K562 (cell line): ENCODE measurements at regions not wholly inside any gene's neighbourhood (a gene's known extent, or its start where the extent isn't known, plus 50 kb on each side); places are given as distances from the start of the nearest gene placed in this dataset.

Experiments
- ATAC-seq: fragments of 200-7000 bp; cut with Tn5 transposase; 3 replicates; pipeline ENCODE4 v1.9.1; 2020; ENCODE audit warnings: moderate library complexity
- BruUV-seq: library from RNA; stranded (reverse); fragments of 400-500 nt; replicated peaks from 2 replicates; lab custom pipeline; 2021; lab: Mats Ljungman, UMichigan
- CTCF ChIA-PET: fragments of 300-600 bp; formaldehyde crosslinking; extraction: SDS; loops from one replicate; lab custom pipeline; 2021; ENCODE audit warnings: low intra/inter-chr PET ratio; lab: Yijun Ruan, JAX
- POLR2A ChIA-PET: fragments of 300-600, 350-650 bp; sonication (Branson Sonifier 250); formaldehyde crosslinking; extraction: SDS; loops from one replicate; lab custom pipeline; 2021; ENCODE audit warnings: antibody characterized with exemption, inconsistent platforms; lab: Yijun Ruan, JAX
- DNase-seq, 4 experiments: peaks; one replicate each; pipeline versions ENCODE4 v3.0.0 to v3.0.0-alpha.2; 2011 to 2018; ENCODE audit warnings: low spot score in 3 of 4, mixed read lengths in 3 of 4; ENCODE audit errors: extremely low read depth in 1 of 4
- FAIRE-seq: peaks from 2 replicates; lab custom pipeline; 2011; peaks lifted over from hg19 to GRCh38; lab: Jason Lieb, UNC
- H2AFZ ChIP-seq: 2 replicates; pipeline ENCODE4 v1.6.0; 2011; ENCODE audit warnings: low read depth, low read length, control low read depth, inconsistent platforms
- H3K27ac ChIP-seq: fragments of 200-600 bp; 3 replicates; pipeline ENCODE4 v1.8.0; 2011; ENCODE audit warnings: low read depth, mild to moderate bottlenecking, control low read depth, inconsistent platforms, low read length, moderate library complexity, mixed read lengths; ENCODE audit errors: extremely low read depth
- H3K27me3 ChIP-seq, 2 experiments: fragments of 300-600 bp in 1 of 2; 2 replicates in 1 of 2; 3 replicates in 1 of 2; pipeline versions ENCODE4 v1.6.0 to v1.8.0; 2011; ENCODE audit warnings: inconsistent platforms in 2 of 2, low read length in 2 of 2, mild to moderate bottlenecking in 1 of 2, mixed read lengths in 1 of 2, moderate library complexity in 1 of 2; ENCODE audit not compliant: control insufficient read depth in 2 of 2, insufficient read depth in 2 of 2
- H3K36me3 ChIP-seq: fragments of 300-600 bp; 3 replicates; pipeline ENCODE4 v1.8.0; 2011; ENCODE audit warnings: mild to moderate bottlenecking, low read length, inconsistent platforms; ENCODE audit not compliant: control insufficient read depth, insufficient read depth
- H3K4me1 ChIP-seq, 2 experiments: fragments of 200-600 bp in 1 of 2; replicated peaks in 1 of 2; 2 replicates in 1 of 2; 3 replicates in 1 of 2; pipeline versions ENCODE4 v1.5.1 to v1.8.0; 2011; ENCODE audit warnings: inconsistent platforms in 2 of 2, low read length in 2 of 2, mild to moderate bottlenecking in 1 of 2, mixed read lengths in 1 of 2, moderate library complexity in 1 of 2; ENCODE audit not compliant: control insufficient read depth in 2 of 2, insufficient read depth in 2 of 2
- H3K4me2 ChIP-seq: 2 replicates; pipeline ENCODE4 v1.6.1; 2011; ENCODE audit warnings: low read length, control low read depth, inconsistent platforms, mixed read lengths; ENCODE audit not compliant: insufficient read depth
- H3K4me3 ChIP-seq: fragments of 200-600 bp; sonication (generic), shearing (Covaris generic); 2 replicates; pipeline ENCODE4 v1.5.1; 2016; ENCODE audit warnings: control low read depth, inconsistent platforms
- H3K79me2 ChIP-seq: fragments of 200-600 bp; 3 replicates; pipeline ENCODE4 v1.8.0; 2011; ENCODE audit warnings: low read length, inconsistent platforms; ENCODE audit not compliant: control insufficient read depth, insufficient read depth
- H3K9ac ChIP-seq, 2 experiments: 2 replicates each; pipeline versions ENCODE4 v1.6.0 to v1.6.1; 2011; ENCODE audit warnings: low read depth in 2 of 2, low read length in 2 of 2, control low read depth in 1 of 2, inconsistent platforms in 1 of 2, mild to moderate bottlenecking in 1 of 2, mixed read lengths in 1 of 2; ENCODE audit not compliant: insufficient read depth in 1 of 2
- H3K9me1 ChIP-seq: one replicate; pipeline ENCODE4 v1.6.0; 2011; ENCODE audit warnings: inconsistent platforms, mild to moderate bottlenecking, low read length, moderate library complexity; ENCODE audit not compliant: control insufficient read depth, insufficient read depth
- H3K9me3 ChIP-seq: replicated peaks from 2 replicates; pipeline ENCODE4 v1.5.1; 2011; ENCODE audit warnings: low read depth, low read length, inconsistent platforms; ENCODE audit not compliant: control insufficient read depth, insufficient read depth
- H4K20me1 ChIP-seq: replicated peaks from 2 replicates; pipeline ENCODE4 v1.6.1; 2011; ENCODE audit warnings: low read length, inconsistent platforms, mixed read lengths; ENCODE audit not compliant: control insufficient read depth, insufficient read depth
- CBX5 ChIP-seq: IDR thresholded peaks from 2 replicates; pipeline ENCODE4 v1.6.1; 2014; ENCODE audit warnings: low read depth, borderline replicate concordance
- ETV6 ChIP-seq, 3 experiments: fragments of 150-350 bp in 1 of 3; sonication (generic) in 1 of 3; formaldehyde crosslinking in 1 of 3; IDR thresholded peaks; 2 replicates each; pipeline versions ENCODE4 v1.6.1 to v1.8.0; 2014 to 2022; ENCODE audit warnings: borderline replicate concordance in 2 of 3, low read depth in 2 of 3, antibody characterized with exemption in 1 of 3, low read length in 1 of 3, mild to moderate bottlenecking in 1 of 3, missing genetic modification reagents in 1 of 3
- ILF3 ChIP-seq: fragments of 450-650 bp; IDR thresholded peaks from 2 replicates; pipeline ENCODE4 v1.6.1; 2018; ENCODE audit warnings: antibody characterized with exemption, mild to moderate bottlenecking, moderate library complexity, borderline replicate concordance
- PHB2 ChIP-seq: fragments of 450-650 bp; IDR thresholded peaks from 2 replicates; pipeline ENCODE4 v1.6.1; 2017; ENCODE audit warnings: low read depth
- PPARD ChIP-seq: fragments of 250-450 bp; sonication (Bioruptor Pico); IDR thresholded peaks from 2 replicates; pipeline ENCODE4 v1.8.0; 2022; ENCODE audit warnings: inconsistent platforms, mild to moderate bottlenecking, moderate library complexity
- SMARCE1 ChIP-seq: fragments of 450-650 bp; IDR thresholded peaks from 2 replicates; pipeline ENCODE4 v1.7.1; 2016; ENCODE audit warnings: mild to moderate bottlenecking
- TAF15 ChIP-seq: fragments of 200-400 bp; formaldehyde crosslinking; IDR thresholded peaks from 2 replicates; pipeline ENCODE4 v1.6.1; 2017; ENCODE audit warnings: mild to moderate bottlenecking, low read depth, low read length, moderate library complexity
- TOE1 ChIP-seq, 2 experiments: fragments of 450-650 bp in 1 of 2; sonication (generic) in 1 of 2; formaldehyde crosslinking in 1 of 2; IDR thresholded peaks; 2 replicates each; pipeline versions ENCODE4 v1.7.1 to v1.8.0; 2016 to 2022; ENCODE audit warnings: borderline replicate concordance in 2 of 2, mild to moderate bottlenecking in 2 of 2, antibody characterized with exemption in 1 of 2, inconsistent platforms in 1 of 2, low read depth in 1 of 2, missing genetic modification reagents in 1 of 2, moderate library complexity in 1 of 2
- ZKSCAN3 ChIP-seq: fragments of 250-450 bp; sonication (Bioruptor Pico); IDR thresholded peaks from 2 replicates; pipeline ENCODE4 v1.4.0; 2020
- WGBS: fragments of 100-300 bp; shearing (Covaris generic); methylation state at CpG from one replicate; pipeline ENCODE4 v1.1.6; 2016; ENCODE audit warnings: low coverage, mixed read lengths; ENCODE audit not compliant: insufficient coverage; ENCODE audit errors: missing lambda C conversion rate; 5-methylcytosine and 5-hydroxymethylcytosine counted together
- in situ Hi-C: fragments of 300-500 bp; cut with MboI; formaldehyde crosslinking; loops from 4 replicates; pipeline ENCODE4 v1.15.0; 2018; ENCODE audit warnings: inconsistent platforms, mixed read lengths
- intact Hi-C: fragments of 100-400 bp; cut with micrococcal nuclease; formaldehyde crosslinking; loops from 2 replicates; pipeline ENCODE4 v1.14.2; 2022

- H3K4me3 ChIP-seq, result no peak overlapping the region
- no TSS peak for BruUV-seq
- WGBS, result 53% methylated on average over 5 of the region's 5 CpGs
- no peaks in the 10 kb centered on the region for H3K27me3 ChIP-seq
- DNase-seq (no peak), FAIRE-seq (no peak), ATAC-seq (no peak)
- H2AFZ ChIP-seq, result no peak overlapping the region
- ChIA-PET CTCF (no interaction called here), POLR2A (no interaction called here)
- in situ Hi-C loops, result no loop called here
- H3K4me2 ChIP-seq, result no peak overlapping the region
- no peaks in the 10 kb centered on the region for H4K20me1 ChIP-seq
- H3K36me3 ChIP-seq, result no peaks in the 10 kb centered on the region
- peaks cover 0 to 5% of the 10 kb centered on the region in 2 experiments; a peak in 2 of 5 replicates for H3K4me1 ChIP-seq
- intact Hi-C loops, result no loop called here
- no peaks in the 10 kb centered on the region for H3K79me2 ChIP-seq
- H3K9me1 ChIP-seq, result no peaks in the 10 kb centered on the region
- H3K9me3 ChIP-seq, result no peaks in the 10 kb centered on the region
- no peak for TF ChIP-seq TAF15
- no peak for TF ChIP-seq TOE1 (IDR thresholded peaks at IDR 0.05; ENCODE audit: borderline replicate concordance)
- TF ChIP-seq TOE1 (CRISPR knock-in tag; IDR thresholded peaks at IDR 0.05; ENCODE audit: borderline replicate concordance, low read depth), result no peak
- TF ChIP-seq ILF3, result no peak
- TF ChIP-seq ZKSCAN3, result no peak
- TF ChIP-seq ETV6 (IDR thresholded peaks at IDR 0.05; ENCODE audit: borderline replicate concordance in 1 of 2, low read depth in 2 of 2, low read length in 1 of 2), result no peak
- no peak for TF ChIP-seq ETV6 (CRISPR knock-in tag; IDR thresholded peaks at IDR 0.05; ENCODE audit: borderline replicate concordance)
- TF ChIP-seq CBX5, result no peak
- TF ChIP-seq PPARD, result no peak
- no peak for TF ChIP-seq SMARCE1
- TF ChIP-seq PHB2, result no peak
- H3K9ac ChIP-seq, result no peak overlapping the region
- no peak overlapping the region for H3K27ac ChIP-seq
These were observed 59.1 kb upstream of the SPATA12 start for GRCh38 chr3:57001356-57001755.
